ENCODE measurements at regions not wholly inside any gene's neighbourhood (a gene's known extent, or its start where the extent isn't known, plus 50 kb on each side); places are given as distances from the start of the nearest gene placed in this dataset.

GRCh38 chr7:41328544-41328943, 374.3 kb downstream of the INHBA start:
- no peak overlapping the region for H2AFZ ChIP-seq (ENCODE audit: low read length)
- H3K4me2 ChIP-seq (ENCODE audit: insufficient read depth in 1 of 2, low read depth in 2 of 2, low read length in 2 of 2), result no peak overlapping the region
- no peaks in the 10 kb centered on the region for H3K36me3 ChIP-seq (ENCODE audit: control insufficient read depth in 2 of 4, insufficient read depth in 4 of 4, low read length in 3 of 4)
- no peak overlapping the region for H4K8ac ChIP-seq (ENCODE audit: extremely low read depth, insufficient read depth, low read length)
- H3K4me3 ChIP-seq (ENCODE audit: extremely low read depth in 1 of 4, insufficient read depth in 2 of 4, low read depth in 3 of 4, low read length in 4 of 4), result no peak overlapping the region
- H3K23ac ChIP-seq (ENCODE audit: insufficient read length), result no peak overlapping the region
- H2BK15ac ChIP-seq (ENCODE audit: low read length), result no peak overlapping the region
- no peaks in the 10 kb centered on the region for H3K79me2 ChIP-seq (ENCODE audit: control insufficient read depth in 1 of 2, insufficient read depth in 2 of 2, low read length in 2 of 2)
- H2BK120ac ChIP-seq (replicated peaks; ENCODE audit: low read depth, low read length), result no peak overlapping the region
- no peak overlapping the region for H2AK5ac ChIP-seq (ENCODE audit: low read depth, low read length)
- no peak overlapping the region for H2BK20ac ChIP-seq (ENCODE audit: low read length)
- no peak overlapping the region for H3K9ac ChIP-seq (replicated peaks in 1 of 4; ENCODE audit: extremely low read depth in 1 of 4, low read depth in 3 of 4, low read length in 3 of 4)
- H3K27me3 ChIP-seq (replicated peaks in 1 of 4; ENCODE audit: control insufficient read depth in 3 of 4, extremely low read depth in 1 of 4, insufficient read depth in 3 of 4, low read length in 3 of 4), result no peaks in the 10 kb centered on the region
- WGBS, 2 experiments (ENCODE audit: extremely low coverage in 1 of 2, insufficient coverage in 1 of 2, insufficient read length in 1 of 2, insufficient replicate concordance in 2 of 2, low coverage in 1 of 2, low lambda C conversion rate in 2 of 2, missing lambda C conversion rate in 1 of 2), result 87% methylated on average over 3 of the region's 3 CpGs; no CpG with 5 or more reads in 1 of the 2 experiments
- no peak overlapping the region for H3K56ac ChIP-seq (replicated peaks; ENCODE audit: insufficient read length, low read depth, low read length)
- no peaks in the 10 kb centered on the region for H4K20me1 ChIP-seq (replicated peaks in 1 of 2; ENCODE audit: control insufficient read depth in 1 of 2, insufficient read depth in 2 of 2, low read length in 2 of 2)
- no peaks in the 10 kb centered on the region for H3K9me3 ChIP-seq (ENCODE audit: insufficient read depth in 2 of 2, low read depth in 1 of 2, low read length in 1 of 2)
- no peaks in the 10 kb centered on the region for H3K79me1 ChIP-seq (ENCODE audit: low read depth, low read length)
- no peaks in the 10 kb centered on the region for H3K23me2 ChIP-seq (ENCODE audit: low read depth, low read length)
- no peak overlapping the region for H3K4ac ChIP-seq (replicated peaks; ENCODE audit: insufficient read length, low read depth, low read length)
- no peak for TF ChIP-seq BACH1 (IDR thresholded peaks at IDR 0.05; ENCODE audit: low read length)
- no peak overlapping the region for H2BK12ac ChIP-seq (ENCODE audit: low read depth, low read length)
- DNase-seq (ENCODE audit: low read depth in 1 of 2, low spot score in 2 of 2) (no peak), FAIRE-seq (no peak)
- no peak overlapping the region for H4K91ac ChIP-seq (replicated peaks; ENCODE audit: insufficient read length, low read length)
- ChIA-PET CTCF (ENCODE audit: partially characterized antibody) (interaction anchor here (0.6 to 1.3 kb wide), 3 partner anchors 13 to 272 kb away, joined by 3 to 6 read pairs (median 5); no protein-coding TSS in a partner anchor), POLR2A (ENCODE audit: partially characterized antibody) (no interaction called here)
- no peak overlapping the region for H4K5ac ChIP-seq (ENCODE audit: insufficient read length, low read depth, low read length)
- H2BK5ac ChIP-seq (ENCODE audit: low read depth, low read length), result no peak overlapping the region
- no peak overlapping the region for H3K27ac ChIP-seq (ENCODE audit: low read depth, low read length)
- H3K4me1 ChIP-seq (replicated peaks in 1 of 4; ENCODE audit: control insufficient read depth in 3 of 4, insufficient read depth in 4 of 4, low read length in 3 of 4), result no peaks in the 10 kb centered on the region
- no peak overlapping the region for H3K14ac ChIP-seq (ENCODE audit: insufficient read length)
- no peak overlapping the region for H3K18ac ChIP-seq (ENCODE audit: extremely low read depth, low read length)
